NCI-H226 (cell line): ENCODE measurements at regions not wholly inside any gene's neighbourhood (a gene's known extent, or its start where the extent isn't known, plus 50 kb on each side); places are given as distances from the start of the nearest gene placed in this dataset.
"Not testable (repeated sequence)": the region's sequence is repeated elsewhere in the genome, so short reads cannot be mapped to it uniquely, and the experiment has no call there.

Source experiments
- DNase-seq: peaks from one replicate; pipeline ENCODE4 v3.0.0-alpha.2; 2015

DNA sequence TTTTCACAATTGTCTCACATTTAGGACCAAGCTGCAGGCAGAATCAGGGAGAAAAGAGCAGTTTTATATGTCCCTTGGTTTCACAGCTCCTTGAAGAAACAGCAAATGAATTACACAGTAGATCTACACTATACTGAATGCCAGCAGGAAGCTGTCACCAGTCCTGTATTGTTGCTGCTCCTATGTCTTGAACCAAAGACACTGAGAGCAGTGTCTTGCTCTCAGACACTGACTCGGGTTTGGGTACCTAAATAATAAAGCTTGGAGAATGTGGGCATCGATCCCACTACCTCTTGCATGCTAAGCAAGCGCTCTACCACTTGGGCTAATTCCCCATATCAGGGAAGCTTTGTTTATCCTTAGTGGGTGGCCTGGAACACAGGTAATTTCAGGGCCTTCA lies 552.7 kb downstream of the PRIM2 start:
- not testable (repeated sequence) for DNase-seq

DNA sequence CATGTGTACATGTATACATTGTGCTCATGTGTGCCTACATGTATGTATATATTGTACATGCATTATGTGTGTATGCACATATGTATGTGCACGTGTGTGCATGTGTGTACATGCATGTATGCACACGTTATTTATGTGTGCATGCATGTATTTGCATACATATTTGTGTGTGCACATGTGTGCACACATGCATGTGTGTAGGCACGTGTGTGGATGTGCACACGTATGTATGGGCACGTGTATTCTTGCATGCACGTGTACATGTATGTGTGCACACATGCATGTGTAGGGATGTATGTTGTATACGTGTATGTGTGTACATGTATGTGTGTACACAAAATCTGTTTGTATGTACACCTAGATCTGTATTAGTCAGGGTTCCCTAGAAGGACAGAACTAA lies 556.0 kb downstream of the PRIM2 start:
- not testable (repeated sequence) for DNase-seq

- DNase-seq, result not testable (repeated sequence)
Observed at GRCh38 chr6:57876659-57877058, 559.2 kb downstream of the PRIM2 start.

DNA sequence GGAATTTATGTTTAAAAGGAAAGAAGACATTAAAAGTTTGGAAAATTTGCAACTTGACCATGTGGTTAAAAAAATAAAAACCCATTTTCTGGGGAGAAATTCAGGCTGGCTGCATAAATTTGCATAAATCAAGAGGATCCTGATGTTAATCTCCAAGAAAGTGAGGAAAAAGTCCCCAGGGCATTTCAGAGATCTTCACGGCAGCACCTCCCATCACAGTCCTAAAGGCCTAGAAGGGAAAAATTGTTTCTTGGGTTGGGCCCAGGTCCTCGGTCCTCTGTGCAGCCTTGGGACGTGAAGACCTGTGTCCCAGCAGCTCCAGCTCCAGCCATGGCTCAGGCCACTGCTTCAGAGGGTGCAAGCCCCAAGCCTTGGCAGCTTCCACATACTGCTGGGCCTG lies 560.3 kb downstream of the PRIM2 start:
- DNase-seq, result not testable (repeated sequence)

DNA sequence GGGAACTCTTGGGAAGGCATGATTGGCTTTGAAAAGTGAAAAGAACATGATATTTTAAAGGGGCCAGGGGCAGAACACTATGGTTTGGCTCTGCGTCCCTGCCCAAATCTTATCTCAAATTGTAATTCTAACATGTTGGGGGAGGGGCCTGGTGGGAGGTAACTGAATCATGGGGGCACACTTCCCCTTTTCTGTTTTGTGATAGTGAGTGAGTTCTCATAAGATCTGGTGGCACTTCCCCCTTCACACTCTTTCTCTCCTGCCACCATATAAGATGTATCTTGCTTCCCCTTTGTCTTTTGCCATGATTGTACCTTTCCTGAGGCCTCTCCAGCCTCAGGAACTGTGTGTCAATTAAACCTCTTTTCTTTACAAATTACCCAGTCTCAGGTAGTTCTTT lies 561.4 kb downstream of the PRIM2 start:
- DNase-seq, result not testable (repeated sequence)

GRCh38 chr6:57898850-57899249 lies 581.4 kb downstream of the PRIM2 start:
- DNase-seq, result not testable (repeated sequence)

- DNase-seq, result not testable (repeated sequence)
Observed at GRCh38 chr6:57900687-57901399, 583.4 kb downstream of the PRIM2 start.

DNA sequence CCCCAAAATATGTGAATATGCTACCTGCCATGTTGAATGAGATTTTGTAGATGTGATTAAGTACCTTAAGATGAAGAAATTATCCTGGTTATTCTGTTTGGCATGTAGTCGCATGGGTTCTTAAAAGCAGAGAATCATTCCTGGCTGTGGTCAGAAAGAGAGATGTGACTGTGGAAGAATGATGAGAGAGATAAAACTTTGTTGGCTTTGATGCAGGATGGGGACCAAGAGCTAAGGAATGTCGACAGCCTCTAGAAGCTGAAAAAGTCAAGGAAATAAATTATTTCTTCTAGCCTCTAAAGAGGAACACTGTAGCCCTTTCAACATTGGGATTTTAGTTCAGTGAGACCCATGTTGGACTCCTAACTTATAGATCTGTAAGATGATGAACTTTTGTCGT lies 584.0 kb downstream of the PRIM2 start:
- DNase-seq, result not testable (repeated sequence)

DNA sequence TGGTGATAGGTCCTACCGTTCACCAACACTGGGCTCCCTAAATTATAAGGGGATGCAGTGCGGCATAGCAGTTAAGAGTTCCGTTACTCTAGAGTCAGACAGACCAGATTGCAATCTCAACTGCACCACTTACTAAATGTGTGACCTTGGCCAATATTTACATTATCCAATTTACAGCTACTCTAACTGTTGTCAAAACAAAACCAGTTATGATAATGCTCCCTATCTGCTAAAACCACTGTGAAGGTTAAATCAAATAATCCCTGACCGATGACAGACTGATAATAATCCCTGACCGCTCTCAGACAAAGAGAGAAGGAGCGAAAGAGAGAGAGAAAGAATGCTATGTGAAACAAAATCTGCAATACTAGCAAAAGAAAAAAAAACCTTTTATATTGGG lies 586.9 kb downstream of the PRIM2 start:
- not testable (repeated sequence) for DNase-seq

- not testable (repeated sequence) for DNase-seq
Observed at GRCh38 chr6:57915300-57915699, 597.9 kb downstream of the PRIM2 start.

- not testable (repeated sequence) for DNase-seq
Observed at GRCh38 chr6:57942966-57943365, 625.5 kb downstream of the PRIM2 start.

DNA sequence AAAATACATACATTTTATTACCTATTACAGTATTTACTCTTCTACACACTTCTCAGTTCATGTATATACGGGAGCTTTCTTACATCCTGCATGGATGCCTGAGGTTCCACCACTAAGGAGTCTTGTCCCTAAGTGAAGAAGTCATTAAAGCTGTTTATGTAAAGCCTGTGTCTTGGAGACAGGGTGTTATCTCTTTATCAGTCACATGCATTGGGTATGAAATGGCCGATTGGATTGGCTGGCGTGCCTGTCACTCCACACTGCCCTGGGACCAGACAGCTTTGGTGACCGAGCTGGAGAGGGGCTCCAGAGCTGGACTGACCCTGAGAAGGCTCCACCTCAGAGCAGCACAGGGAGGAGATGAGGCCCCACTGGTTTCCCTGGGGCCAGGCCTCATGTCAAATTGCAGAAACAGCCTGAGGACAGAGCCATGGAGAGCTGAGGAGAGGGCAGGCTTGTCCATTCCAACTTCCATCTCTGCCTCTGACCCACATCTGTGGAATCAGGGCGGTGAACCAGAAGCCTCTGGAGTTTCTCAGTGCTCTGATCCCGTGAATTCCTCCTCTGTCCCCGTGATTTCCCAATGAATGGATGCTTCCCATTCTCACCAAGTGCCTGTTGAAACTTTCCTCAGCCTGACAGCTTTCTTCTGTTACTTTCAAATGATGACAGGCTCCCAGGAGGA lies 628.8 kb downstream of the PRIM2 start:
- not testable (repeated sequence) for DNase-seq

DNA sequence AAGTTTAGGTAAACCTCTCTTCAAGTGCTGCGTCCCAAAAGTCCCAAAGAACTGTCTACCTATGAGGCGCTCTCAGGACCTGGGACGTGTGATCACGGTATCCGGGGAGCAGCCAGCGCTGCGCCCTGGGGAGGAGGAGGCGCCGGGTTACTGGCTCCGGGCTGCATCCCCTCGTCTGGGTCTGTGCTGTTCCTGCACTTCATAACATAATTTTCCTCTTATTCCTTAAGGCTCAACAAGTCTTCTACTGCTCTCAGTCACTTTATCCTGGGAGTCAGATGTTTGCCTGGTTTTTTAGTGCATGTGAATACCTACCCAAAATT lies 629.3 kb downstream of the PRIM2 start:
- not testable (repeated sequence) for DNase-seq

- not testable (repeated sequence) for DNase-seq
Observed at GRCh38 chr6:57948481-57948880, 631.1 kb downstream of the PRIM2 start.

DNA sequence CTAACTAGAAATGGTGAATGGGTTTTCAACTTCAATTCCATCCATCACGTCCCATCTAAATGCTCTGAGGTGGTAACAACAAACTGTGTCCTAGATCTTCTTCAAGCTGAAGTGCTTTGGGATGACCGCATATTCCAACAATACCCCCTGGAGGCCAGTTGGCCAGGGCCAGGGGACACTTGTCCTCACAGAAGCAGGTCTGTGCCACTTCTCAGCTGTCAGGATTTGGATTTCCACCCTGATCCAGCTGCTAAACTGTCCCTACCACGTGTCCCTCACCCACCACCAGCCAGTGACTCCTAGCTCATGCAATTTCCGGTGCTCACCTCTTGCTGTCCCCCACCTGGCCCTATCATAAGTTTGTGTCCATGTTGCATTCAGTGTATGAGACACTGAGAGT lies 633.0 kb downstream of the PRIM2 start:
- DNase-seq, result not testable (repeated sequence)

DNA sequence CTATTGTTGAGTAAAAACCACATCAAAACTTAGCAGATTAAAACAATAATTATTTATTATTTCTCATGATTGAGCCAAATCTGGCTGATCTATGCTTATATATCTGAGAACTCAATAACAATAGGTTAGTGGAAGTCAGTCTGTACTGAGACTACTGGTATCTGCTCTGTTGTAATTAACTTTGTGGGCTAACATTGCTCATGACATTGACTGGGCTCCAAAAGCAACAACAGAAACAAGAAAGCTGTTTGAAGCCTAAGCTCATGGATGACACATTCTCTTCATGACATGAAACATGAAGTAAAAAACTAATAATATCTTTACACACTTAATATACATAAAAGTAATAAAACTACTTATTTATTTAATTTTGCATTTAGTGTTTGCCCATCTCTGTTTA lies 649.3 kb downstream of the PRIM2 start:
- not testable (repeated sequence) for DNase-seq

DNA sequence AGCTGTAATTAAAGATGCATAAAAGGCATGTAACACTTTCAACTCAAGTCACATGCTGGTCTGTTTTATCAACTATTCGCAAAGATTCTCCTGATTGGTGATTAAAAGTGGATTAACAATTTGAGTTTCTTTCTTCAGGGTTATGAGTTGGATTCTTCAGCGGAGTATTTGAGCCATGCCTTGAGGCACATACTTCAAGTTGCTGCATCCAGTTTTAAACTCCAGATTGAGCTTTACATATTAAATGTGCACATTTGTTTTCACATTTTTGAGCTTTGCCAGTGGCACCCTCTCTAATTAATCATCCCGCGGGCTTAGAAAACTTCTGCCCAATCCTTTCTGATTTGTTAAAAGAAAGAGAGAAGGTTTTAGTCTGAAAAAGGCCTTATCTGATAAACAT lies 654.5 kb downstream of the PRIM2 start:
- not testable (repeated sequence) for DNase-seq

DNA sequence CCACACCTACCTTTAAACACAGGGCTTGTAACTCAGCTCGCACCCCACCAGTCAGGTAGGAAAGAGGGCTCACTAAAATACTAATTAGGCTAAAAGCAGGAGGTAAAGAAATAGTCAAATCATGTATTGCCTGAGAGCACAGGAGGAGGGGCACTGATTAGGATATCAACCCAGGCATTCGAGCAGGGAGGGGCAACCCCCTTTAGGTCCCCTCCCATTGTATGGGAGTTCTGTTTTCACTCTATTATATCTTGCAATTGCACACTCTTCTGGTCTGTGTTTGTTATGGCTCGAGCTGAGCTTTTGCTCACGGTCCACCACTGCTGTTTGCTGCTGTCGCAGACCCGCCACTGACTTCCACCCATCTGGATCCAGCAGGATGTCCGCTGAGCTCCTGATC lies 657.2 kb downstream of the PRIM2 start:
- no peak for DNase-seq

DNA sequence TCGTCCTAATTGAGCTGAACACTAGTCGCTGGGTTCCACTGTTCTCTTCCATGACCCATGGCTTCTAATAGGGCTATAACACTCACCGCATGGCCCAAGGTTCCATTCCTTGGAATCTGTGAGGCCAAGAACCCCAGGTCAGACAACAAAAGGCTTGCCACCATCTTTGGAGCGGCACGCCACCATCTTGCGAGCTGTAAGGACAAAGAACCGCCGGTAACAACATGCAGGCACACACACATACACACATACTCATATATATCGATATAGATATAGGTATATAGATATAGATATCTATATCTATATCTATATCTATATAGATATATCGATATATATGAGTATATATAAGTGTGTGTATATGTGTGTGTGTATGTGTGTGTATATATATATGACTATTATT lies 657.7 kb downstream of the PRIM2 start:
- not testable (repeated sequence) for DNase-seq

DNA sequence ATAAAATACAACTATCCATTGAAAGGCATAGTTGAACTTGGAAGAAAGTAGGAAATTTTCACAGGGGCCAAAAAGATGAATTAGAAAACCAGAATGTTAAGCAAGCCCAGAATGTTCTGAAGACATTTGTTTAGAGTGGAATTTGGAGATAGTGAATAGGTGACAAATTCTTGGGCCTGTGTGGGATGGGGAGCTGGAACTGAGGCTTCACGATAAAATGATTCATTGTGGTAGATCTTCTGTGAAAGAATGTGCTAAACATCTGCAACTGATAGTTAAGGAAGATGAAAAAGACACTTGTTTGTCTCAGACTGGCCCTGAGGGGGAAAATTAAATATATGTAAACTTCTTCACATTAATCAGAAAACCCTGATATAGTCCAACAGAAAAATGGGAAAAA lies 658.9 kb downstream of the PRIM2 start:
- DNase-seq, result not testable (repeated sequence)

GRCh38 chr6:57983603-57984002 lies 666.2 kb downstream of the PRIM2 start:
- DNase-seq, result peak; percentile 56

DNA sequence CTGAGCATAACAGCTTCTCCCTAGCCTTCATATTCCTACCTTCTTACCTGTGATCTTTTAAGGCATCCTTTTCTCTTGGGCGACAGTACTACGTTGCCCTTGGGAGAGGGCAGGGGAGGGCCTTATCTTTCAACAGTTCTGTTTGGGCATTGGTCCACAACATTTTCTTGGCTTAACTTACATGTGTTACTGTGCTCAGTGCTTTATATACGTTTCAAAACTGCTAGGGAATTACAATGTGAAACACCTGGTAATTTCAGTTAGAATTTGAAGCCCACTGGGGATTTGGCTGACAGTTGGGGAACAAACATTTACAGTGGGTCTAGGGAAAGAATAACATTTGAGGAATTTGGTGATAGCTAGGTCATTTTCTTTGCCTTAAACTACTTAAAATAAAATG lies 667.1 kb downstream of the PRIM2 start:
- not testable (repeated sequence) for DNase-seq

DNA sequence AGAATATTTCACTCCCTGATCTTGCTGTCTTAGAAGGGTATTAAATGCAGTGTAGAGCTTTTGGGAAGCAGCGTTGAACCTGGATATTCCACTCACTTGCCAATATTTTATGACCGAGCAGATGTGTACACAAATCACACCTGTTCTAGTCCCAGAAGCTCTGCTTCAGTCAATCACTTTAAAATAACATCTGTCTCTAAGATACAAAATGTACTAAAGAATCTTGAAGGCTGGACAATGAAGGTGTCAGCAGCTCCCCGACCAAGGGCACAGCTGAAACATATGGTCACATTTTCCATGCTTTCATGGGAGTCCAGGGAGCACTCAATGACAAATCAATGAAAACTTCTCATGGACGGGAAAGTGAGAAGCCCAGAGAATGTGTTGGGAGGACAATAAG lies 668.3 kb downstream of the PRIM2 start:
- not testable (repeated sequence) for DNase-seq

- DNase-seq, result not testable (repeated sequence)
Observed at GRCh38 chr6:57986584-57986983, 669.2 kb downstream of the PRIM2 start.
